Activated gamma-delta T cell treated with anti-CD3 and anti-CD28 coated beads, Interleukin-2, amount 50 U/mL, for 16 hours (primary cell): ENCODE measurements at regions not wholly inside any gene's neighbourhood (a gene's known extent, or its start where the extent isn't known, plus 50 kb on each side); places are given as distances from the start of the nearest gene placed in this dataset.

Source experiments
- DNase-seq: peaks from one replicate; pipeline ENCODE4 v3.0.0-alpha.2; 2020; ENCODE audit warnings: low read depth

- no peak for DNase-seq
These were observed 286.4 kb upstream of the DMAC1 start for GRCh38 chr9:8085986-8086385.

DNA sequence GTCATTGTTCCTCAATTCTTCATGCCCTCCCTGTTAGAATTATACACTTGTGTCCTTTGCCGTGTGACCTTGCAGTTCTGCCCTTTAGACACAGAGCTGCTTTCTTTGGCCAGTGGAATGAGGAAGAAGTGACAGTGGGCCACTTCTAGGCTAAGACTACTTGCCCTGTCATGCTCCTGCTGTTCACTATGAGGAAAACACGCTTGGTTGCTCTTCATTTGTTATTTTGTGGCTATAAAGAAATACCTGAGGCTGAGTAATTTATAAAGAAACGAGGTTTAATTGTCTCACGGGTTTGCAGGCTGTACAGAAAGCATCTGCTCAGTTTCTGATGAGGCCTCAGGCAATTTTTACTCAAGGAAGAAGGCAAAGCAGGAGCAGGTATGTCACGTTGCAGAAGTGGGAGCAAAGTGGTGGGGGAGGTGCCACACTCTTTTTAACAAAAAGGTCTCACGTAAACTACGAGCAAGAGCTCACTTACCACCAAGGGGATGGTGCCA is 279.1 kb upstream of the DMAC1 start:
- no peak for DNase-seq

DNA sequence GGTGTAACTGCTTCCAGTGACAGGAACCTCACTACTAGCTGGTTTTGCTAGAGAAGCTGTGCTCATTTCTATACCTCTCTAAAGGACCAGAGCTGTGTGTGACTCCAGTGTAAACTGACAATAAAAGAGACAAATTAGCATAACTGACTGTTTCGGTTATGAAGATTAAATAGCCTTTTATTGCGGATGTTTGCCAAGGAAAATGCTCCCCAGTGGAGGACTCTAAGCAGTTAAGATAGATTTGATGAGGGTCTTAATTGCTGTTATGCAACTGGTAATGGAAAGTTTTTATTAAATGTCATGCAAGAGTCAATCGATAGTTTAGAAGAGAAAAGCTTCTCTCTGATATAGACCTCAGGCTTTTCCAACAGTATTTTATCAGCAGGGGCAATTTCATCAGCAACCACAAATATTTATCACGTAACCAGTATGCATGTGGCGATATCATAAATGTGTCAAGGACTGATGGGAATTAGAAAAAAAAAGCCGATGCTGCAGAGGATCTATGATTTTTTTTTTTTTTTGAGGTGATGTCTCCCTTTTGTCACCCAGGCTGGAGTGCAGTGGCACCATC is 275.2 kb upstream of the DMAC1 start:
- DNase-seq, result no peak

DNA sequence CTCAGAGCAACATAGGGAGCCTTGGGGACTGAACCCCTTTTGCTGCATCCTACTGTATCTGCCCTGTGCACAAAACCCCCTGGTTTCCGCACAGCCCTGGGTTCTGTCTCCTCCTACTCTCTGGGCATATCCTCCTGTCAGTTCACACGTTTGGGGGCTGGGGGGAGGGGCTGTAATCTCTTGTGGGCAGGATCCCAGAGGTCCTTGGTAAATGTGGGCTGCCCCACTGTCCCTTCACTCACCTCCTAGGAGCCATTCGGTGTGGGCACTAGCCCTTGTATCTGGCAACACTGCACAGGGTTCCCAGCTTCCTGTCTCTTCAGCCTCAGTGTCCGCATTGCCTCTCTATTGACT is 271.8 kb upstream of the DMAC1 start:
- no peak for DNase-seq

- DNase-seq, result no peak
These were observed 271.3 kb upstream of the DMAC1 start for GRCh38 chr9:8070779-8071444.

DNA sequence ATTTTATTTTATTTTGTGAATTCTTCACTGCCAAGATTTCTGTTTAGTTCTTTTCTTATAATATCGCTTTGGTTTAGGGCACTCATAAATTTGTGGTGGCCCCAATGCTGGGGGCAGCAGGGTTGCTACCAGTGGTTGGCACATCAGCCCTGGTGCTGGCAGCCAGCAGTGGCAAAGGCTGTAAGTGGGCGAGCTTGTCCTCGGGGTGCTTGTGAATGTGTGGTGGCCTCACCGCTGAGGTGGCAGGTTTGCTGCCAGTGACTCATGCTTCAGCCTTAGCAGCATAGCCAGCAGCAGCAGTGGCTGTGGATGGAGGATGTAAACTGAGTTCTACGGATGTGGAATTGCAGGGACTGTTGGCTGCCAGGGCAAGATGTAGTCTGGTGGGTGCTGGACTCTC is 262.9 kb upstream of the DMAC1 start:
- no peak for DNase-seq

- no peak for DNase-seq
These were observed 253.9 kb upstream of the DMAC1 start for GRCh38 chr9:8053501-8053900.

DNA sequence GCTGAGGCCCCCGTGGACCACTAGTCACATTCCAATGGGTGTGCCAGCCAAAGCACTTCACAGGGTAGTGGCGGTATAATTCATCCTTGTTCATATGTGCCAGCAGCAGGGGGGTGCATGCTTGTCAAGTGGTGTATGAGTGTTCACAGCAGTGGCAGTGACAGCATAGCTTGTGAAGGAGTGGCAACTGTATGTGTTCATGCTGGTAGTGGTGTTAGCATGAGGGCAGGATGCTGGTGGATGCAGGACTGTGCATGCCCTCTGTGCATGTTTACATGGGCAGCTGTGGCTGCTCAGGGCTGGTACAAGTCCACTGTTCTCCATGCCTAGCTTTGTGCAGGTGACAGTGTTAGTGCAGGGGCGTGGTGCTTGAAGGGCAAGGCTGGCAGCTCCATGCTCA is 253.4 kb upstream of the DMAC1 start:
- DNase-seq, result no peak

DNA sequence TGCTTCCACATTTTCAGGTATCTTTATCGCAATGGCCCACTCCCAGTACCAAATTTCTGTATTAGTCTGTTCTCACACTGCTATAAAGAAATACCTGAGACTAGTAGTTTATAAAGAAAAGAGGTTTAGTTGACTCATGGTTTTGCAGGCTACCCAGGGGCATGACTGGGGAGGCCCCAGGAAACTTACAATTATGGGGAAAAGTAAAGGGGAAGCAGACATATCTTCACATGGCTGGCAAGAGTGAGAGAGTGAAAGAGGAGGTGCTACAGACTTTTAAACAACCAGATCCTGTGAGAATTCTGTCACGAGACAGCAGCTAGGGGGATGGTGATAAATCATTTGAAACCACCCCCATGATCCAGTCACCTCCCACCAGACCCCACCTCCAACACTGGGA is 238.2 kb upstream of the DMAC1 start:
- no peak for DNase-seq

- no peak for DNase-seq
These were observed 237.4 kb upstream of the DMAC1 start for GRCh38 chr9:8036914-8037524.

DNA sequence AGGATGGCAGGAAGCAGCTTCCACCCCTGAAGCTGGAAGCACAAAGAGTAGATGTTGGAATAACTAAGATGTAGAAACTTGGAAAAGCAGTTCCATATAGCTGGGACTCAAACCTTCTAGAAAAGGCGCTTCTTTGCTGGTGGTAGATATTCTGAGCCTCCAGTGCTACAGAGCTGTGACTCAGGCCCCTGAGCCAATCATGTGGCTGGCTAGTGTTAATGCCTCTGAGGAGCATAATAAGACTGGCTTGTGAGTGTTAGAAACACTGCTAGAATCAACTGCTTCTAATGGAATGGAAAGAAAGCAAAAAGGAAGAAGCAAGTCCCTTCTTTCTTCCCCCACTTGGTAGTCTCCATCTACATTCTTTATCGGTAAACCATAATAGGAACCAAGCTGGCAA is 234.2 kb upstream of the DMAC1 start:
- DNase-seq, result no peak

DNA sequence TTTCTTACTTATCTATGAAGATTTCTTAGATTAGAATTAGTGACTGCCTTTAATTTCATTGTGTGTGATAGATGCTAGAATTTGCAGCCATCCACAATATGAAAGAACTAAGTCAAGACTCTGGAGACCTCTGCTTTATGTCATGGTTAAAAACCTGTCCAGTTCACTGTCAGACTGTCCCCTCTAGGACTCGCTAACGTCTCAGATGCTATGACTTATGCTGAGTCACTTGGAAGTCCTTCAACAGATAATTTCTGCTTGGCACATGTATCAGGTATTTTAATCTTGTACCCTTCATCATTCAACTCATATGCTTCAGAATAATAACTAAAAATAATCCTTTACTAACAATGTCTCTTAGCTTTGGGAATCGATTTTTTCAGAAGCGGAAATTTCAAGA is 230.5 kb upstream of the DMAC1 start:
- DNase-seq, result no peak

DNA sequence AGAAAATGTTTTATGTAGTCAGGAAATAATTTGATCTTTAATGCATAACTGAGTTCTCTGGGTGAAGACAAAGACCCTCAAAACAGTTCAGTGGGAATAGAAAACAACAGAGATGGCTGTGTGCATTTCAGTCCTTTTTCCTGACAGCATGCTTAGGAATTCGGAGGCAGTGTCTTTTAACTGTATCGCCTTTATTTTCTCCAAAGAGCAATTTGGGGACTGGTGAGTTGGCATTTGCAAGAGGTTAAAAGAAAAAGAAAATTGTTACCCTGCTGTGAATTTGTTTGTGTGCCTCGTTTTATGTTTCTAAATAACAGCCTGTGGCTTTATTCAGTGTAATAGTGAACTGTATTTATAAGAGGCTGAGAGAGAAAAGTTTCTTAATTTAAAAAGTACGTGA is 227.8 kb upstream of the DMAC1 start:
- DNase-seq, result no peak

DNA sequence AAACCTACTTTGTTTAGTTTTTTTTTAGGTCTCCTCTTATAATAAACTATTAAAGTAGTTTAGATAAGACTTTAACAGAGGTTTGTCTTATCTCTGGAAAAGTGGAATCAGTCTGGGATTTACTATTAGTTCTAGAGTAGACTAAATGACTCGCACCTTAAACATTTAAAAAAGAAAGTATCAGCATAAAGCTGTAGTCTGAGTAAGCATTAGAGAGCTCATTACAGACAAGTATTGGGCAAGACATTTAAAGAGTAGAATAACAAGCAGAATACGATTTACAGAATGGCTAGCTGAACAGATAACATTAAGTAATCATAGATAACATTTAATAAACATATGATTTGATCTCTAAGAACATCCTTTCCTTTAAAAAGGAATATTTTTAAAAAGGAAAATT is 226.0 kb upstream of the DMAC1 start:
- no peak for DNase-seq

GRCh38 chr9:8020186-8020585 is 220.6 kb upstream of the DMAC1 start:
- DNase-seq, result no peak

DNA sequence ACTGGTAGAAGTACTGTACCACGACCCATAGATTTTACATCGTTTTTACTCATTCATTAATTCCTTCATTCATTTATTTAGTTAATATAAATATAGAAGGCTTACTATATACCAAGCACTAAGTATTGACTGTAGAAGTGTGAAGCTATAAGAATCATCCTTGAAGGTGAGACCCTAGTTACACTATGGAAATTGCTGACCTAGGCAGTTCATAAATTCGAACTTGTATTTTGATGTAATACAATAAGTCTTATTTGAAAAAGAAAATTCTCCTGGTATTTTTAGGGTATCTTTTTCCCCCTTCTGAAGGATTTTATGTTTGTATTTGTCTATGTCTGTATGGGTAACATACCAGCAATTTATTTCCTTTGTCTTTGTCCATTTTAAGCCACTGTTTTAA is 220.1 kb upstream of the DMAC1 start:
- no peak for DNase-seq

DNA sequence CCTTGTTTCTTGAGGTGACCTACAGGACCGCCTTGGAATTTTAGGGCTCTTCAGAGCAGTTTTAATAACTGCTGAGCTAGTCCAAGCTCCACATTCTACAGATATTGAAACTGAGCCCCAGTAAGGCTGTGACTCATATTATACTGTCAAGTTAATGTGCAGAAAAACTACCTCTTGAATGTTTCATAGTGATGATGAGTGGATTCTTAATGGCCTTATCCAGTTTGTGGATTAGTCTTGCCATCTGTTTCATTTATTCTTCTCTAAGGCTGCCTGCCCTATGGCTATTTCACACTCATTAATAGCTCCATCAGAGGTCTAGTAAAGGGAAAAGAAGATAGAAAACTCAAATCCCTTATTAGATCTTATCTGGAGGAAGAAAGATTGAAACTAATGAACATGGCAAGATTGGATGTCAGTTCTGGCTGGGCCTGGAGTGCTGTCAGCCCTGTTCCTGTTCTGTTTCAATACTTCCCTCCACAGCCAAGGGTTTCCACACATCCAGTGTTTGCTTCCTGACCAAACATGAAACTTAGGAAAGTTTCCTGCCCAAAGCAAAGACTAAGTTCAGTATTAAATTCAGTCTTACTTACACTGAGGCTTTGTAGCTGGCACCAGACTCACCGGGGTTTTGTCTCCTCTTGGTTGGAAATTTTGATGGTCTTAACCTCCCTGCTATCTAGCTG is 215.6 kb upstream of the DMAC1 start:
- no peak for DNase-seq

GRCh38 chr9:8012986-8013385 is 213.4 kb upstream of the DMAC1 start:
- DNase-seq, result no peak

DNA sequence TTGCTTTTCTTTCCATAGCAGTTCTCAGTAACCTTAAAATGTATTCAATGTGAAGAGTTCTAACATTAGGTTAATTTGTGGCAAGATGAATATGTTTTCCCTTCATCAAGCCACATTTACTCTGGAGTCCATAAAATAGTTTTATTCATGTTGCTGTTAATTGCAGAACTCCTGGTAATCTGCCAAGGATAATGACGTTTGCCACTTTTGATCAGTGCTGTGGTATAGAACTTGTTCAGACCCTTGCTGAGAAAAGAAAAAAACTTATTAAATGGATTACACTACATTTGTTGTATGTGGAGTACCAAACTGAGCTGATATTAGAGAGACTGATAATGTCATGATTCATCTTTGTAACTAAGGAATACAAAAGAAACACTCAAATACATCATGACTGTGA is 212.4 kb upstream of the DMAC1 start:
- no peak for DNase-seq

DNA sequence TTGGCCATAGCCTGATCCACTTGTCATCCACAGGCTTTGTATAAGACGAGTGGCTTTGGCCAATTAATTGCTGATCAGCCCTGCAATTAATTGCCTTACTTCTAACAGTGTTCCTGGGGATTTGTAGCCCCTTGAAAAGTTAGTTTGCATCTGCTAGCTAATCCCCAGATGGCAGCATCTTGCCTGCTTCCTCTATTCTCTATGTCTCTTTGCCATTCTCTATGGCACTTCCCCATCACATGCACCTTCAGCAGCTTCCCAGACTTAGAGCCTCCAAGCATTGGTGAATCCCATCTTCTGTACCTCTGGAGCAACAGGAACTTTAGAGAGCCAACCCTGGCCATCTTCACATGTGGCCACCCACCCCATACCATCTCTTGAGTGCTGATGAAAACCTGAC is 197.0 kb upstream of the DMAC1 start:
- DNase-seq, result no peak

GRCh38 chr9:7988644-7989280 is 189.2 kb upstream of the DMAC1 start:
- DNase-seq, result no peak

DNA sequence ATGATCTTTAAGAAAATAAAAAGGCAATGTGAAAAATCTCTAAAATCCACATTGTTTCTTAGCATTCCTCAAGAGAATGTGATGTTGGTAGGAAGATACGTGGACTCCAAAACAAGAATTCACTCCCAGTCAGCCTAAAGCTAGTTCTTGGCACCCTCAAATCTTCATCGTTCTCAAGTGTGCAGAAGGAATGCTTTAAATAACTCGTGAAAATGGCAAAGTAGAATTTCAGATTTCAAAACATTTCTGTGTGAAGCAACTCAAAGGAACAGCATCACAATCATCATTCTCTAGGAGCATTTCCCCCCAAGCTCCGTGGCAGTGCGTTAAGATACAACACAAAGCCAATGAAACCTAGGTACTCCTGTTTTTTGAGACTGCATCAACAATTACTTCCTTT is 185.1 kb upstream of the DMAC1 start:
- no peak for DNase-seq

DNA sequence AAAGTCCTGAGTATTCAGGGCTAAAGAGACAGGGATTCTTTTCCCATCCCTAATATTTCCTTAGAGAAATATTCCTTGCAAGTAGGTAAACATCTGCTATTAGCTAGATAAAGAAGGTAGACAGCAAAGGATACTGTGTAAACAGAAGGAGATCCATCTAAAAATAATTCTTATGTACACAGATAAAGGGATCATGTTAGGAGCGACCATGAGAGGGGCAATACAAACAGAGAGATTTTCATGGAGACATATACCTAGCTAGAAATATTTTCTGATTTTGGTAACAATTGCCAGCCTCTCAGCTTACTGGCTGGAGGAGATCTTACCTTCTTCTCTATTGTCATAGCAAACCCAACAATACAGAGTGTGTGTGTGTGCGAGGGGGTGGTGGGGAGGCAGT is 184.6 kb upstream of the DMAC1 start:
- no peak for DNase-seq
